8988T (cell line): ENCODE measurements at regions not wholly inside any gene's neighbourhood (a gene's known extent, or its start where the extent isn't known, plus 50 kb on each side); places are given as distances from the start of the nearest gene placed in this dataset.

Experiments used
- DNase-seq: peaks from one replicate; pipeline ENCODE4 v3.0.0; 2011

GRCh38 chr12:29843036-29843435 lies 59.3 kb upstream of the TMTC1 start:
- no peak for DNase-seq

GRCh38 chr12:29838768-29839167 lies 55.0 kb upstream of the TMTC1 start:
- no peak for DNase-seq
